HG03108 (cell line): ENCODE measurements at regions not wholly inside any gene's neighbourhood (a gene's known extent, or its start where the extent isn't known, plus 50 kb on each side); places are given as distances from the start of the nearest gene placed in this dataset.
"Not testable (repeated sequence)": the region's sequence is repeated elsewhere in the genome, so short reads cannot be mapped to it uniquely, and the experiment has no call there.

Experiments
- ATAC-seq: cut with Tn5 transposase; IDR thresholded peaks from one replicate; pipeline ENCODE4 v1.9.1; 2021; ENCODE audit warnings: moderate library complexity; ENCODE audit not compliant: unreplicated experiment

GRCh38 chr6:4677751-4678065, 98.5 kb upstream of the CDYL start:
- ATAC-seq: no peak

- no peak for ATAC-seq
Observed at GRCh38 chr6:4677011-4677750, 99.0 kb upstream of the CDYL start.

- ATAC-seq: no peak
Observed at GRCh38 chr6:4676016-4676415, 100.2 kb upstream of the CDYL start.

GRCh38 chr6:4675121-4675520, 101.1 kb upstream of the CDYL start:
- ATAC-seq: no peak

- no peak for ATAC-seq
Observed at GRCh38 chr6:4673861-4674260, 102.3 kb upstream of the CDYL start.

GRCh38 chr6:4672772-4673171, 103.4 kb upstream of the CDYL start:
- ATAC-seq: no peak

- no peak for ATAC-seq
Observed at GRCh38 chr6:4671587-4672115, 104.6 kb upstream of the CDYL start.

- no peak for ATAC-seq
Observed at GRCh38 chr6:4670824-4671409, 105.3 kb upstream of the CDYL start.

GRCh38 chr6:4670290-4670689, 105.9 kb upstream of the CDYL start:
- ATAC-seq: no peak

- ATAC-seq: no peak
Observed at GRCh38 chr6:4668271-4669179, 107.7 kb upstream of the CDYL start.

GRCh38 chr6:4667591-4667990, 108.6 kb upstream of the CDYL start:
- no peak for ATAC-seq

GRCh38 chr6:4666886-4667513, 109.2 kb upstream of the CDYL start:
- ATAC-seq: no peak

GRCh38 chr6:4665489-4666417, 110.5 kb upstream of the CDYL start:
- ATAC-seq: no peak

GRCh38 chr6:4664911-4665310, 111.3 kb upstream of the CDYL start:
- ATAC-seq: no peak

- ATAC-seq: no peak
Observed at GRCh38 chr6:4664117-4664626, 112.0 kb upstream of the CDYL start.

- no peak for ATAC-seq
Observed at GRCh38 chr6:4662886-4663285, 113.3 kb upstream of the CDYL start.

- ATAC-seq: no peak
Observed at GRCh38 chr6:4661391-4661790, 114.8 kb upstream of the CDYL start.

- no peak for ATAC-seq
Observed at GRCh38 chr6:4660377-4661321, 115.6 kb upstream of the CDYL start.

- ATAC-seq: not testable (repeated sequence)
Observed at GRCh38 chr6:4659719-4660118, 116.5 kb upstream of the CDYL start.
